GM18511 (cell line): ENCODE measurements at regions not wholly inside any gene's neighbourhood (a gene's known extent, or its start where the extent isn't known, plus 50 kb on each side); places are given as distances from the start of the nearest gene placed in this dataset.

Experiments used
- ATAC-seq: cut with Tn5 transposase; IDR thresholded peaks from one replicate; pipeline ENCODE4 v1.9.1; 2021; ENCODE audit warnings: mild to moderate bottlenecking, moderate library complexity; ENCODE audit not compliant: unreplicated experiment

- peak; percentile 86 for ATAC-seq
These were observed 59.4 kb upstream of the XYLT1 start for GRCh38 chr16:17529982-17530760.

GRCh38 chr16:17526956-17527937 is 56.5 kb upstream of the XYLT1 start:
- no peak for ATAC-seq

- ATAC-seq, result no peak
These were observed 53.9 kb upstream of the XYLT1 start for GRCh38 chr16:17524656-17525055.

GRCh38 chr16:17520561-17520960 is 49.8 kb upstream of the XYLT1 start:
- ATAC-seq, result no peak
